Astrocyte (in vitro differentiated cells and primary cell): ENCODE measurements at regions not wholly inside any gene's neighbourhood (a gene's known extent, or its start where the extent isn't known, plus 50 kb on each side); places are given as distances from the start of the nearest gene placed in this dataset.

ENCODE experiments used
- EZH2 ChIP-seq: IDR thresholded peaks from 2 replicates; pipeline ENCODE4 v1.6.1; 2012; ENCODE audit warnings: mild to moderate bottlenecking, low read length, inconsistent platforms; ENCODE audit not compliant: insufficient read depth
- TF ChIP-seq, protein P1 (sequence below): IDR thresholded peaks from 2 replicates; pipeline ENCODE4 v1.5.1; 2011; ENCODE audit warnings: low read depth, mild to moderate bottlenecking, inconsistent platforms, low read length, moderate library complexity; ENCODE audit not compliant: insufficient read depth

DNA sequence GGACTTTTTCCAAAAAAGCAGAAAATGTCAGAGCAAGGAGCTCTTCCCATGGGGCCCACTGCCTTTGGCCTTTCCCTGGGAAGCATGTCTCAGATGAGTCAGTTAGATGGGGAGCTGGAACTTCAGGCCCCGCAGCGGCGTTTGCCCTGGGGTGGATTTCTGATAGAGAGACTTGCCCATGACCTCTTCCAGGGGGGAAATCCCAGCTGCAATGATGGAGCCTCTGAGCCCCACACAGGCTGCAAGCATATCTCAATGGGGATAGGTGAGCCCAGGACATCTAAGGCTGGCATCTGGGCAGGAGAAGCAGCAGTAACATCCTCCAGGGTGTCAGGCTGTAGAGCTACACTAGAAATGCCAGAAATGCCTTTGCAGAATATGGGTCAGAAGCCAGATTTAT, 269.2 kb upstream of the TCERG1L start:
- TF ChIP-seq, protein P1, sequence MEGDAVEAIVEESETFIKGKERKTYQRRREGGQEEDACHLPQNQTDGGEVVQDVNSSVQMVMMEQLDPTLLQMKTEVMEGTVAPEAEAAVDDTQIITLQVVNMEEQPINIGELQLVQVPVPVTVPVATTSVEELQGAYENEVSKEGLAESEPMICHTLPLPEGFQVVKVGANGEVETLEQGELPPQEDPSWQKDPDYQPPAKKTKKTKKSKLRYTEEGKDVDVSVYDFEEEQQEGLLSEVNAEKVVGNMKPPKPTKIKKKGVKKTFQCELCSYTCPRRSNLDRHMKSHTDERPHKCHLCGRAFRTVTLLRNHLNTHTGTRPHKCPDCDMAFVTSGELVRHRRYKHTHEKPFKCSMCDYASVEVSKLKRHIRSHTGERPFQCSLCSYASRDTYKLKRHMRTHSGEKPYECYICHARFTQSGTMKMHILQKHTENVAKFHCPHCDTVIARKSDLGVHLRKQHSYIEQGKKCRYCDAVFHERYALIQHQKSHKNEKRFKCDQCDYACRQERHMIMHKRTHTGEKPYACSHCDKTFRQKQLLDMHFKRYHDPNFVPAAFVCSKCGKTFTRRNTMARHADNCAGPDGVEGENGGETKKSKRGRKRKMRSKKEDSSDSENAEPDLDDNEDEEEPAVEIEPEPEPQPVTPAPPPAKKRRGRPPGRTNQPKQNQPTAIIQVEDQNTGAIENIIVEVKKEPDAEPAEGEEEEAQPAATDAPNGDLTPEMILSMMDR = no peak
- TF ChIP-seq EZH2 = no peak
